SK-N-SH treated with all-trans-retinoic acid at 6 μM for 48 hours (cell line): ENCODE measurements at regions not wholly inside any gene's neighbourhood (a gene's known extent, or its start where the extent isn't known, plus 50 kb on each side); places are given as distances from the start of the nearest gene placed in this dataset.

Experiments used
- ATAC-seq: fragments of 200-7000 bp; cut with Tn5 transposase; 3 replicates; pipeline ENCODE4 v1.9.1; 2020; ENCODE audit warnings: mild to moderate bottlenecking, moderate library complexity
- ARNTL ChIP-seq: fragments of 450-650 bp; formaldehyde crosslinking; IDR thresholded peaks from 2 replicates; pipeline ENCODE4 v1.5.0; 2020; ENCODE audit warnings: low read depth, mild to moderate bottlenecking, moderate library complexity, borderline replicate concordance
- BACH2 ChIP-seq: fragments of 250-450 bp; sonication (Bioruptor Pico); IDR thresholded peaks from 2 replicates; pipeline ENCODE4 v1.9.0; 2021; ENCODE audit warnings: mild to moderate bottlenecking, borderline replicate concordance
- CREB5 ChIP-seq: fragments of 250-450 bp; sonication (Bioruptor Pico); IDR thresholded peaks from 2 replicates; pipeline ENCODE4 v1.5.1; 2020; ENCODE audit warnings: low read depth, mild to moderate bottlenecking, moderate library complexity
- CSDC2 ChIP-seq: fragments of 250-450 bp; sonication (Bioruptor Pico); IDR thresholded peaks from 2 replicates; pipeline ENCODE4 v1.5.0; 2020; ENCODE audit warnings: mild to moderate bottlenecking, moderate library complexity
- CSRNP3 ChIP-seq: fragments of 250-450 bp; sonication (Bioruptor Pico); IDR thresholded peaks from 2 replicates; pipeline ENCODE4 v1.5.1; 2021; ENCODE audit warnings: mild to moderate bottlenecking, moderate library complexity
- ESRRG ChIP-seq: fragments of 250-450 bp; sonication (Bioruptor Pico); IDR thresholded peaks from 2 replicates; pipeline ENCODE4 v1.6.1; 2021; ENCODE audit warnings: mild to moderate bottlenecking
- GLIS3 ChIP-seq: fragments of 250-450 bp; sonication (Bioruptor Pico); IDR thresholded peaks from 2 replicates; pipeline ENCODE4 v1.5.0; 2020; ENCODE audit warnings: mild to moderate bottlenecking, moderate library complexity
- ISL1 ChIP-seq: fragments of 250-450 bp; sonication (Bioruptor Pico); IDR thresholded peaks from 2 replicates; pipeline ENCODE4 v2.1.2; 2022; ENCODE audit warnings: mild to moderate bottlenecking, moderate library complexity
- PATZ1 ChIP-seq: fragments of 250-450 bp; sonication (Bioruptor Pico); IDR thresholded peaks from 2 replicates; pipeline ENCODE4 v1.8.0; 2020; ENCODE audit warnings: mild to moderate bottlenecking, moderate library complexity, borderline replicate concordance
- POU6F1 ChIP-seq: fragments of 250-450 bp; sonication (Bioruptor Pico); IDR thresholded peaks from 2 replicates; pipeline ENCODE4 v1.8.0; 2021; ENCODE audit warnings: low read depth, mild to moderate bottlenecking, moderate library complexity, borderline replicate concordance
- PPARA ChIP-seq: fragments of 250-450 bp; sonication (Bioruptor Pico); IDR thresholded peaks from 2 replicates; pipeline ENCODE4 v1.5.0; 2020; ENCODE audit warnings: mild to moderate bottlenecking, borderline replicate concordance
- RARB ChIP-seq: fragments of 250-450 bp; sonication (Bioruptor Pico); IDR thresholded peaks from 2 replicates; pipeline ENCODE4 v1.8.0; 2021; ENCODE audit warnings: mild to moderate bottlenecking, moderate library complexity
- SNAI2 ChIP-seq: fragments of 250-450 bp; sonication (Bioruptor Pico); IDR thresholded peaks from 2 replicates; pipeline ENCODE4 v1.5.0; 2020; ENCODE audit warnings: mild to moderate bottlenecking, moderate library complexity
- TOX ChIP-seq: fragments of 250-450 bp; sonication (Bioruptor Pico); IDR thresholded peaks from 2 replicates; pipeline ENCODE4 v1.8.0; 2021; ENCODE audit warnings: mild to moderate bottlenecking, moderate library complexity, borderline replicate concordance
- TSHZ2 ChIP-seq: fragments of 250-450 bp; sonication (Bioruptor Pico); IDR thresholded peaks from 2 replicates; pipeline ENCODE4 v1.5.0; 2020; ENCODE audit warnings: mild to moderate bottlenecking, moderate library complexity
- ZC3H10 ChIP-seq: fragments of 250-450 bp; sonication (Bioruptor Pico); IDR thresholded peaks from 2 replicates; pipeline ENCODE4 v1.5.1; 2021; ENCODE audit warnings: mild to moderate bottlenecking, moderate library complexity
- ZFP3 ChIP-seq: fragments of 250-450 bp; sonication (Bioruptor Pico); IDR thresholded peaks from 2 replicates; pipeline ENCODE4 v1.5.0; 2020; ENCODE audit warnings: mild to moderate bottlenecking, moderate library complexity
- ZFP30 ChIP-seq: fragments of 450-650 bp; formaldehyde crosslinking; IDR thresholded peaks from 2 replicates; pipeline ENCODE4 v1.5.0; 2022; ENCODE audit warnings: mild to moderate bottlenecking, moderate library complexity
- ZNF565 ChIP-seq: fragments of 450-650 bp; formaldehyde crosslinking; conservative IDR thresholded peaks from 2 replicates; pipeline ENCODE4 v1.5.0; 2020; ENCODE audit warnings: low read depth, mild to moderate bottlenecking, moderate library complexity

GRCh38 chr12:124419292-124420040, 124.6 kb downstream of the RFLNA start (continued):
- TF ChIP-seq POU6F1 (CRISPR knock-in tag) = no peak
- no peak for TF ChIP-seq PATZ1 (CRISPR knock-in tag)
- no peak for TF ChIP-seq GLIS3 (CRISPR knock-in tag)
- TF ChIP-seq RARB = no peak
- no peak for TF ChIP-seq SNAI2
- TF ChIP-seq ZC3H10 (CRISPR knock-in tag) = no peak
- no peak for TF ChIP-seq ZNF565
- TF ChIP-seq BACH2 = no peak
- no peak for TF ChIP-seq TOX (CRISPR knock-in tag)

- TF ChIP-seq ZNF565 (no peak), ZFP3 (CRISPR knock-in tag) (no peak), RARB (no peak), ESRRG (CRISPR knock-in tag) (no peak), CREB5 (CRISPR knock-in tag) (no peak), ISL1 (CRISPR knock-in tag) (no peak), ZFP30 (CRISPR knock-in tag) (no peak), PPARA (CRISPR knock-in tag) (no peak), SNAI2 (no peak), CSDC2 (CRISPR knock-in tag) (no peak), ZC3H10 (CRISPR knock-in tag) (no peak), GLIS3 (CRISPR knock-in tag) (no peak)
- no peak for ATAC-seq
Observed at GRCh38 chr12:124418791-124419190, 123.9 kb downstream of the RFLNA start.

GRCh38 chr12:124418156-124418555, 123.3 kb downstream of the RFLNA start:
- no peak for ATAC-seq
- TF ChIP-seq ARNTL (CRISPR knock-in tag) (no peak), SNAI2 (no peak), CSRNP3 (no peak), ZFP30 (CRISPR knock-in tag) (no peak), TSHZ2 (CRISPR knock-in tag) (no peak), ZNF565 (no peak)
